Naive thymus-derived CD4-positive, alpha-beta T cell (primary cell): ENCODE measurements at regions not wholly inside any gene's neighbourhood (a gene's known extent, or its start where the extent isn't known, plus 50 kb on each side); places are given as distances from the start of the nearest gene placed in this dataset.

Experiments
- ATAC-seq: fragments of 150-1000 bp; cut with Tn5 transposase; 2 replicates; pipeline ENCODE4 v1.10.0; 2021; ENCODE audit warnings: mild to moderate bottlenecking, moderate library complexity
- CTCF ChIA-PET: fragments of 350-600 bp; sonication (Branson Sonifier 250); formaldehyde crosslinking; loops from one replicate; lab custom pipeline; 2021; ENCODE audit warnings: antibody characterized with exemption; lab: Charles Lee
- POLR2A ChIA-PET: fragments of 350-600 bp; sonication (Branson Sonifier 250); formaldehyde crosslinking; loops from one replicate; lab custom pipeline; 2021; ENCODE audit warnings: antibody characterized with exemption, inconsistent platforms; lab: Charles Lee
- DNase-seq, 9 donors: peaks; one replicate each; pipeline versions ENCODE4 v3.0.0 to v3.0.0-alpha.2; 2020 to 2022; ENCODE audit warnings: mixed read lengths in 1 of 9
- H3K27ac ChIP-seq: one replicate; pipeline ENCODE4 v1.7.0; 2013; ENCODE audit warnings: mild to moderate bottlenecking, low read depth, low read length, moderate library complexity
- H3K27me3 ChIP-seq, 2 donors: one replicate each; pipeline ENCODE4 v1.7.0; 2013; ENCODE audit warnings: low read length in 2 of 2, mild to moderate bottlenecking in 2 of 2, moderate library complexity in 2 of 2; ENCODE audit not compliant: control insufficient read depth in 2 of 2, insufficient read depth in 2 of 2
- H3K36me3 ChIP-seq, 3 experiments: 1 replicate in 2 of 3; 2 replicates in 1 of 3; pipeline ENCODE4 v1.7.0; 2013; ENCODE audit warnings: low read length in 3 of 3, mild to moderate bottlenecking in 3 of 3, moderate library complexity in 1 of 3; ENCODE audit not compliant: insufficient read depth in 3 of 3, control insufficient read depth in 2 of 3
- H3K4me1 ChIP-seq, 2 donors: one replicate each; pipeline ENCODE4 v1.7.0; 2013; ENCODE audit warnings: low read length in 2 of 2, mild to moderate bottlenecking in 2 of 2, moderate library complexity in 1 of 2; ENCODE audit not compliant: control insufficient read depth in 2 of 2, insufficient read depth in 2 of 2
- H3K4me3 ChIP-seq: 2 replicates; pipeline ENCODE4 v1.7.0; 2013; ENCODE audit warnings: mild to moderate bottlenecking, low read length
- H3K9me3 ChIP-seq, 3 experiments: 1 replicate in 2 of 3; 2 replicates in 1 of 3; pipeline ENCODE4 v1.7.0; 2013; ENCODE audit warnings: low read length in 3 of 3; ENCODE audit not compliant: control insufficient read depth in 2 of 3
- H3K27ac Mint-ChIP-seq, 9 donors: one replicate each; pipeline ENCODE4 v1.8.0; 2020 to 2022; ENCODE audit warnings: mixed read lengths in 9 of 9, mild to moderate bottlenecking in 8 of 9, moderate library complexity in 5 of 9, inconsistent platforms in 2 of 9
- H3K27me3 Mint-ChIP-seq, 5 donors: one replicate each; pipeline ENCODE4 v1.8.0; 2021 to 2022; ENCODE audit warnings: mixed read lengths in 5 of 5, mild to moderate bottlenecking in 1 of 5
- H3K36me3 Mint-ChIP-seq, 5 donors: one replicate each; pipeline ENCODE4 v1.8.0; 2020 to 2022; ENCODE audit warnings: mixed read lengths in 5 of 5, mild to moderate bottlenecking in 3 of 5, inconsistent platforms in 1 of 5
- H3K4me1 Mint-ChIP-seq, 7 donors: one replicate each; pipeline ENCODE4 v1.8.0; 2020 to 2022; ENCODE audit warnings: mixed read lengths in 7 of 7, mild to moderate bottlenecking in 3 of 7, inconsistent platforms in 1 of 7
- H3K4me3 Mint-ChIP-seq, 10 donors: one replicate each; pipeline ENCODE4 v1.8.0; 2020 to 2022; ENCODE audit warnings: mild to moderate bottlenecking in 10 of 10, mixed read lengths in 10 of 10, moderate library complexity in 6 of 10, inconsistent platforms in 2 of 10
- H3K9me3 Mint-ChIP-seq, 11 donors: one replicate each; pipeline ENCODE4 v1.8.0; 2020 to 2022; ENCODE audit warnings: mixed read lengths in 11 of 11, mild to moderate bottlenecking in 4 of 11, inconsistent platforms in 1 of 11, moderate library complexity in 1 of 11
- intact Hi-C, 2 donors: fragments of 100-400 bp; cut with micrococcal nuclease; formaldehyde crosslinking; loops; one replicate each; pipeline ENCODE4 v1.15.1; 2023

GRCh38 chr2:167859676-167860075 is 387.7 kb downstream of the STK39 start:
- H3K9me3 ChIP-seq, result no peaks in the 10 kb centered on the region
- Mint-ChIP-seq H3K9me3 (peaks cover 0 to 2% (median 0%) of the 10 kb centered on the region in 11 donors), H3K4me3 (no peak overlapping the region), H3K27me3 (peaks cover 0 to 24% (median 5%) of the 10 kb centered on the region in 5 donors), H3K36me3 (no peaks in the 10 kb centered on the region), H3K27ac (no peak overlapping the region), H3K4me1 (peaks cover 0 to 13% (median 0%) of the 10 kb centered on the region in 7 donors)
- H3K4me1 ChIP-seq, result no peaks in the 10 kb centered on the region
- H3K27me3 ChIP-seq, result no peaks in the 10 kb centered on the region
- H3K27ac ChIP-seq, result no peak overlapping the region
- DNase-seq (no peak), ATAC-seq (no peak)
- CTCF ChIA-PET, result no interaction called here
- intact Hi-C loops, result no loop called here
- H3K36me3 ChIP-seq, result no peaks in the 10 kb centered on the region
- H3K4me3 ChIP-seq, result no peak overlapping the region
- POLR2A ChIA-PET, result no interaction called here

- no peak overlapping the region for H3K27ac ChIP-seq
- no peak overlapping the region for H3K4me3 ChIP-seq
- no peaks in the 10 kb centered on the region for H3K9me3 ChIP-seq
- H3K27ac Mint-ChIP-seq, result no peak overlapping the region
- no peaks in the 10 kb centered on the region for H3K4me1 ChIP-seq
- H3K27me3 Mint-ChIP-seq, result peaks cover 0 to 26% (median 6%) of the 10 kb centered on the region in 5 donors
- H3K4me3 Mint-ChIP-seq, result no peak overlapping the region
- POLR2A ChIA-PET, result no interaction called here
- no peaks in the 10 kb centered on the region for H3K27me3 ChIP-seq
- peaks cover 0 to 2% (median 0%) of the 10 kb centered on the region in 11 donors for H3K9me3 Mint-ChIP-seq
- no peaks in the 10 kb centered on the region for H3K36me3 ChIP-seq
- no peaks in the 10 kb centered on the region for H3K36me3 Mint-ChIP-seq
- peaks cover 0 to 7% (median 0%) of the 10 kb centered on the region in 7 donors for H3K4me1 Mint-ChIP-seq
- intact Hi-C loops, result no loop called here
- CTCF ChIA-PET, result no interaction called here
- no peak for ATAC-seq
- DNase-seq, result no peak
These were observed 389.3 kb downstream of the STK39 start for GRCh38 chr2:167858086-167858485.

- H3K9me3 Mint-ChIP-seq, result peaks cover 0 to 2% (median 0%) of the 10 kb centered on the region in 11 donors
- intact Hi-C loops, result no loop called here
These were observed 390.0 kb downstream of the STK39 start for GRCh38 chr2:167857416-167857815.

GRCh38 chr2:167856190-167856589 is 391.2 kb downstream of the STK39 start:
- H3K27me3 Mint-ChIP-seq, result peaks cover 0 to 27% (median 6%) of the 10 kb centered on the region in 5 donors
- CTCF ChIA-PET, result no interaction called here
- H3K4me3 Mint-ChIP-seq, result no peak overlapping the region
- intact Hi-C loops, result no loop called here
- H3K4me1 Mint-ChIP-seq, result no peaks in the 10 kb centered on the region
- DNase-seq (no peak), ATAC-seq (no peak)
- Histone ChIP-seq H3K36me3 (no peaks in the 10 kb centered on the region), H3K27ac (no peak overlapping the region), H3K9me3 (no peaks in the 10 kb centered on the region), H3K27me3 (no peaks in the 10 kb centered on the region), H3K4me1 (no peaks in the 10 kb centered on the region), H3K4me3 (no peak overlapping the region)
- H3K9me3 Mint-ChIP-seq, result no peaks in the 10 kb centered on the region
- no peaks in the 10 kb centered on the region for H3K36me3 Mint-ChIP-seq
- no peak overlapping the region for H3K27ac Mint-ChIP-seq
- POLR2A ChIA-PET, result no interaction called here

More at GRCh38 chr2:167857416-167857815, 390.0 kb downstream of the STK39 start:
- no peak overlapping the region for H3K27ac ChIP-seq
- H3K4me3 ChIP-seq, result no peak overlapping the region
- H3K27ac Mint-ChIP-seq, result no peak overlapping the region
- no peaks in the 10 kb centered on the region for H3K27me3 ChIP-seq
- CTCF ChIA-PET, result no interaction called here
- H3K36me3 Mint-ChIP-seq, result no peaks in the 10 kb centered on the region
- H3K4me1 ChIP-seq, result no peaks in the 10 kb centered on the region
- no peak for DNase-seq
- no peaks in the 10 kb centered on the region for H3K36me3 ChIP-seq
- no peak overlapping the region for H3K4me3 Mint-ChIP-seq
- POLR2A ChIA-PET, result no interaction called here
- H3K27me3 Mint-ChIP-seq, result peaks cover 0 to 26% (median 6%) of the 10 kb centered on the region in 5 donors
- no peak for ATAC-seq
- H3K4me1 Mint-ChIP-seq, result peaks cover 0 to 2% (median 0%) of the 10 kb centered on the region in 7 donors
- no peaks in the 10 kb centered on the region for H3K9me3 ChIP-seq

GRCh38 chr2:167855211-167855610 is 392.2 kb downstream of the STK39 start:
- Histone ChIP-seq H3K4me1 (no peaks in the 10 kb centered on the region), H3K36me3 (no peaks in the 10 kb centered on the region), H3K27ac (no peak overlapping the region), H3K4me3 (no peak overlapping the region), H3K27me3 (no peaks in the 10 kb centered on the region), H3K9me3 (no peaks in the 10 kb centered on the region)
- H3K27ac Mint-ChIP-seq, result no peak overlapping the region
- no peaks in the 10 kb centered on the region for H3K9me3 Mint-ChIP-seq
- H3K4me1 Mint-ChIP-seq, result no peaks in the 10 kb centered on the region
- POLR2A ChIA-PET, result no interaction called here
- CTCF ChIA-PET, result no interaction called here
- ATAC-seq (no peak), DNase-seq (no peak)
- H3K36me3 Mint-ChIP-seq, result no peaks in the 10 kb centered on the region
- no peak overlapping the region for H3K4me3 Mint-ChIP-seq
- intact Hi-C loops, result no loop called here
- H3K27me3 Mint-ChIP-seq, result peaks cover 0 to 24% (median 6%) of the 10 kb centered on the region in 5 donors

- no peak overlapping the region for H3K27ac Mint-ChIP-seq
- no peaks in the 10 kb centered on the region for H3K36me3 Mint-ChIP-seq
- CTCF ChIA-PET, result no interaction called here
- ATAC-seq (no peak), DNase-seq (no peak)
- POLR2A ChIA-PET, result no interaction called here
- H3K27me3 Mint-ChIP-seq, result peaks cover 0 to 21% (median 6%) of the 10 kb centered on the region in 5 donors
- H3K4me3 Mint-ChIP-seq, result no peak overlapping the region
- Histone ChIP-seq H3K27me3 (no peaks in the 10 kb centered on the region), H3K36me3 (no peaks in the 10 kb centered on the region), H3K4me1 (no peaks in the 10 kb centered on the region), H3K27ac (no peak overlapping the region), H3K4me3 (no peak overlapping the region), H3K9me3 (no peaks in the 10 kb centered on the region)
- intact Hi-C loops, result no loop called here
- no peaks in the 10 kb centered on the region for H3K9me3 Mint-ChIP-seq
- H3K4me1 Mint-ChIP-seq, result no peaks in the 10 kb centered on the region
These were observed 393.7 kb downstream of the STK39 start for GRCh38 chr2:167853717-167854116.

GRCh38 chr2:167851876-167852275 is 395.5 kb downstream of the STK39 start:
- intact Hi-C loops, result no loop called here
- Histone ChIP-seq H3K4me1 (no peaks in the 10 kb centered on the region), H3K27ac (no peak overlapping the region), H3K4me3 (no peak overlapping the region), H3K27me3 (no peaks in the 10 kb centered on the region), H3K9me3 (no peaks in the 10 kb centered on the region), H3K36me3 (no peaks in the 10 kb centered on the region)
- Mint-ChIP-seq H3K4me1 (peaks cover 0 to 9% (median 0%) of the 10 kb centered on the region in 7 donors), H3K9me3 (peaks cover 0 to 7% (median 0%) of the 10 kb centered on the region in 11 donors), H3K4me3 (no peak overlapping the region), H3K27me3 (peaks cover 6 to 15% (median 11%) of the 10 kb centered on the region in 5 donors), H3K27ac (no peak overlapping the region), H3K36me3 (no peaks in the 10 kb centered on the region)
- POLR2A ChIA-PET, result no interaction called here
- ATAC-seq (no peak), DNase-seq (no peak)
- CTCF ChIA-PET, result interaction anchor here (0.6 kb wide), 1 partner anchor 595 kb away, joined by 3 read pairs; no protein-coding TSS in a partner anchor
